Kidney (tissue), 13 donors: ENCODE measurements at regions not wholly inside any gene's neighbourhood (a gene's known extent, or its start where the extent isn't known, plus 50 kb on each side); places are given as distances from the start of the nearest gene placed in this dataset.

Experiments used
- DNase-seq, 5 donors: peaks; one replicate each; pipeline ENCODE4 v3.0.0-alpha.2; 2013 to 2020
- FAIRE-seq: peaks from 2 replicates; lab custom pipeline; 2012; peaks lifted over from hg19 to GRCh38; lab: Jason Lieb, UNC
- H3K27ac ChIP-seq, 2 donors: one replicate each; pipeline ENCODE4 v1.7.0; 2013; ENCODE audit warnings: low read depth in 2 of 2, low read length in 2 of 2, inconsistent platforms in 1 of 2
- H3K27me3 ChIP-seq: one replicate; pipeline ENCODE4 v1.7.1; 2013; ENCODE audit warnings: low read length, inconsistent platforms; ENCODE audit not compliant: control insufficient read depth, insufficient read depth
- H3K36me3 ChIP-seq, 3 donors: one replicate each; pipeline versions ENCODE4 v1.7.0 to v1.7.1; 2013; ENCODE audit warnings: low read length in 3 of 3, control low read depth in 1 of 3, inconsistent platforms in 1 of 3; ENCODE audit not compliant: insufficient read depth in 3 of 3, control insufficient read depth in 2 of 3
- H3K4me1 ChIP-seq, 3 donors: one replicate each; pipeline versions ENCODE4 v1.7.0 to v1.7.1; 2013; ENCODE audit warnings: low read length in 3 of 3, inconsistent platforms in 1 of 3, low read depth in 1 of 3; ENCODE audit not compliant: control insufficient read depth in 2 of 3, insufficient read depth in 2 of 3
- H3K4me3 ChIP-seq, 3 donors: one replicate each; pipeline versions ENCODE4 v1.7.0 to v1.8.1; 2013; ENCODE audit warnings: low read length in 3 of 3, control low read depth in 1 of 3, inconsistent platforms in 1 of 3
- H3K9ac ChIP-seq, 3 donors: one replicate each; pipeline versions ENCODE4 v1.7.0 to v1.7.1; 2013; ENCODE audit warnings: low read length in 3 of 3, control low read depth in 1 of 3, inconsistent platforms in 1 of 3
- H3K9me3 ChIP-seq, 3 donors: one replicate each; pipeline versions ENCODE4 v1.7.0 to v1.7.1; 2013; ENCODE audit warnings: low read length in 3 of 3, control low read depth in 1 of 3, inconsistent platforms in 1 of 3; ENCODE audit not compliant: control insufficient read depth in 2 of 3, insufficient read depth in 1 of 3
- intact Hi-C: fragments of 100-400 bp; cut with DNase I; formaldehyde crosslinking; loops from one replicate; pipeline ENCODE4 v1.11.1; 2022
- TF ChIP-seq, protein P1 (sequence below): IDR thresholded peaks from 3 replicates; pipeline ENCODE4 v1.5.1; 2012; ENCODE audit warnings: mild to moderate bottlenecking, moderate library complexity, borderline replicate concordance; ENCODE audit not compliant: insufficient read depth; ENCODE audit errors: extremely low read depth
- donor health status: control.
- donor health status: control.
- donor health status: control.
- donor health status: control.
- donor health status: control.
- donor health status: DM: yes; HTN: yes; CAD: no.
- donor health status: Normal renal cell carcinoma (clear cell type).

DNA sequence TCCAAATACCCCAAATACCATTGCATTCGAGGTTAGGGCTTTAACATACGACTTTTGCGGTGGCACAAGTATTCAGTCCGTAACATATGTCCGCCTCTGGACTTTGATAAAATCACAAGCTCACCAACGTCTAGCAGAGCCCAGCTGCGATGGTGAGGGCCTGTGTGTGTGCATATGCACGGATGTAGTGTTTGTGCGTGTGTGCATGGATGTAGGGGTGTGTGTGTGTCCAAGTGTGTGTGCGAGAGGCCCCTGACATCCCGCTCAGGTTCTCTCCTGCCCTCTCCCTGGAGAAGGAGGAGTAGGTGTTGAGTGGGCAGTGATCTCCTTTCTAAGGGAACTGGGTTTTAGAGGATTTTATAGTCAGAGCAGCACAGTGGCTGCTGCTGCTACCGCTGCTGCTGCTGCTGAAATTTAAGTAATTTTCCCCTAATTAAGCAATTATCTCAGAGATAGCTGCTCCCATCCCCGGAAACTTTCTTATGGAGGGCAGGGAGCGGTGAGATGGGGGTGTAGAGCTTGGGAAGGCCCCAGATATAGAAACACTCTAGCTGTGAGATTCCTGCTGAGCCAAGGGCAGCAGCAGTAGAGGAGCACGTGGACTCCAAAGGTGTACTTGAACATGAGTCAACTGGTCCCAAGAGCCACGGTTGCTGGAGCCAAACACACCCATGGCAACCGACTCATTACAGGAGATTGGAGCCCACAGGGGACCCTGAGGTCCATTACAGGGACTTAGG, 121.7 kb upstream of the SDK2 start:
- H3K27ac ChIP-seq: no peak overlapping the region
- FAIRE-seq (no peak), DNase-seq (peak in 1 of 5 donors; percentile 38)
- no peak overlapping the region for H3K4me3 ChIP-seq
- no peaks in the 10 kb centered on the region for H3K9me3 ChIP-seq
- TF ChIP-seq, protein P1, sequence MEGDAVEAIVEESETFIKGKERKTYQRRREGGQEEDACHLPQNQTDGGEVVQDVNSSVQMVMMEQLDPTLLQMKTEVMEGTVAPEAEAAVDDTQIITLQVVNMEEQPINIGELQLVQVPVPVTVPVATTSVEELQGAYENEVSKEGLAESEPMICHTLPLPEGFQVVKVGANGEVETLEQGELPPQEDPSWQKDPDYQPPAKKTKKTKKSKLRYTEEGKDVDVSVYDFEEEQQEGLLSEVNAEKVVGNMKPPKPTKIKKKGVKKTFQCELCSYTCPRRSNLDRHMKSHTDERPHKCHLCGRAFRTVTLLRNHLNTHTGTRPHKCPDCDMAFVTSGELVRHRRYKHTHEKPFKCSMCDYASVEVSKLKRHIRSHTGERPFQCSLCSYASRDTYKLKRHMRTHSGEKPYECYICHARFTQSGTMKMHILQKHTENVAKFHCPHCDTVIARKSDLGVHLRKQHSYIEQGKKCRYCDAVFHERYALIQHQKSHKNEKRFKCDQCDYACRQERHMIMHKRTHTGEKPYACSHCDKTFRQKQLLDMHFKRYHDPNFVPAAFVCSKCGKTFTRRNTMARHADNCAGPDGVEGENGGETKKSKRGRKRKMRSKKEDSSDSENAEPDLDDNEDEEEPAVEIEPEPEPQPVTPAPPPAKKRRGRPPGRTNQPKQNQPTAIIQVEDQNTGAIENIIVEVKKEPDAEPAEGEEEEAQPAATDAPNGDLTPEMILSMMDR: no peak
- H3K36me3 ChIP-seq: no peaks in the 10 kb centered on the region
- no peaks in the 10 kb centered on the region for H3K27me3 ChIP-seq
- H3K4me1 ChIP-seq: peaks cover 0 to 4% (median 3%) of the 10 kb centered on the region in 3 donors
- intact Hi-C loops: no loop called here
- H3K9ac ChIP-seq: no peak overlapping the region

DNA sequence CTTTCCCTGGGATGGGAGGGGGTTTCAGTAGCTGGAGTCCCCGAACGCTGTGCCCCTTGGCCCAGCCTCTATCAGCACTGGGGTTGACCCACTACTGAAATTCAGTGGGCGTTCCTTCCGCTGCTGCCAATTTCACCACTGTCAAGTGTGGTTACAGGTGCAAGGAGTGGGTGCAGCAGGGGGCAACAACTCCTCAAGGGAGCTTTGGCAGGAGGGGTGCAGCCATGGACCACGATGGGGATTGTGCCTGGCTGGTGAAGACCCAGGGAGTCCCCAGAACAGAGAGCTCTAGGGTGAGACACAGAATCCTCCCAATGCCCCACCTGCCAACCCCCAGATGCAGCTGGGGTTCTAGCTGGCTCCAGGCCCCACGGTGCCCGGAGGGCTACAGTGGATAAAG, 123.5 kb upstream of the SDK2 start:
- intact Hi-C loops: no loop called here
- Histone ChIP-seq H3K9me3 (no peaks in the 10 kb centered on the region), H3K27me3 (no peaks in the 10 kb centered on the region), H3K4me3 (no peak overlapping the region), H3K4me1 (peaks cover 0 to 6% (median 3%) of the 10 kb centered on the region in 3 donors), H3K9ac (no peak overlapping the region), H3K36me3 (no peaks in the 10 kb centered on the region), H3K27ac (no peak overlapping the region)
- FAIRE-seq (no peak), DNase-seq (no peak)
- TF ChIP-seq, protein P1: no peak

DNA sequence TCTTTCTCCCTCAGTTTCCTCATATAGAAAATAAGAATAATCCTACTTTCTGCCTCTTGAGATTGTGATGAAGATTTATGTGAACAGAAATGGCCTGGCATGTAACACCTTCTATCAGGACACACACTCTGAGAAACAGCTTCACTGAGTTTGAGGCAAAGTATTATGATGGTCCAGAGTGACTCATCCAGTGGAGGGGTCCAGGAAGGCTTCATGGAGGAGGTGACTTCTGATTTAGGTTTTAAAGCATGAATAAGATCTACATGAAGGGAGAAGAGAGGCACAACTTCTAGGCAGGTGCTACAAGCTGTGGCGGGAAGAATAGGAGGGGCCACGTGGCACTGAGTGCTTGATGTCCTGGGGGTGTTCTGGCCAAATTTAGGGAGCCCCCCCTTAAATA, 124.4 kb upstream of the SDK2 start:
- TF ChIP-seq, protein P1: no peak
- FAIRE-seq (no peak), DNase-seq (no peak)
- peaks cover 0 to 6% (median 3%) of the 10 kb centered on the region in 3 donors for H3K4me1 ChIP-seq
- intact Hi-C loops: no loop called here
- no peak overlapping the region for H3K27ac ChIP-seq
- H3K27me3 ChIP-seq: no peaks in the 10 kb centered on the region
- no peaks in the 10 kb centered on the region for H3K36me3 ChIP-seq
- H3K4me3 ChIP-seq: no peak overlapping the region
- no peak overlapping the region for H3K9ac ChIP-seq
- no peaks in the 10 kb centered on the region for H3K9me3 ChIP-seq

DNA sequence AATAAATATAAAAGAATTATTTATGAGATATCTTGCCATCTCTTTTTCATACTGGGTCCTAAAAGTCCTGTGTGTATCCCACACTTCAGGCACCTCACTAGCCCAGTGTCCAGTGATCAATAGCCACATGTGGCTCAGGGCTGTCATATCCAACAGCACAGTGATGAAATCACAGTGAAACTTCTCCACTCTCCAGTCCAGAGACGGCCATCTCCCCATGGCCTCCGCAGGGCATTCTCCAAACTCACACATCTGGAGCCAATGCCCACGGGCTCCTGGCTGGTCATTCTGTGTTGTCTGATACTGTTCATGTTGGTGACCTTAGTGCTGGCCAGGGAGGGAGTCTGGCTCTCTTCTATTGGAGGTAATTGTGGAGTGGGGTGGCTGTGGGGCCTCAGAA, 125.2 kb upstream of the SDK2 start:
- peak in 1 of 5 donors; percentile 6 for DNase-seq
- no peak for FAIRE-seq
- no peaks in the 10 kb centered on the region for H3K27me3 ChIP-seq
- no peak overlapping the region for H3K9ac ChIP-seq
- H3K27ac ChIP-seq: no peak overlapping the region
- H3K4me3 ChIP-seq: no peak overlapping the region
- no peaks in the 10 kb centered on the region for H3K36me3 ChIP-seq
- intact Hi-C loops: no loop called here
- TF ChIP-seq, protein P1: no peak
- no peaks in the 10 kb centered on the region for H3K9me3 ChIP-seq
- H3K4me1 ChIP-seq: peaks cover 0 to 6% (median 3%) of the 10 kb centered on the region in 3 donors
